Activated T-cell treated with anti-CD3 and anti-CD28 coated beads for 1 hour (primary cell): ENCODE measurements at regions not wholly inside any gene's neighbourhood (a gene's known extent, or its start where the extent isn't known, plus 50 kb on each side); places are given as distances from the start of the nearest gene placed in this dataset.

ENCODE experiments used
- DNase-seq: peaks from one replicate; pipeline ENCODE4 v3.0.0-alpha.2; 2020; ENCODE audit warnings: low read depth

- DNase-seq = no peak
Observed at GRCh38 chr2:129895061-129895460, 84.4 kb upstream of the RAB6C start.

DNA sequence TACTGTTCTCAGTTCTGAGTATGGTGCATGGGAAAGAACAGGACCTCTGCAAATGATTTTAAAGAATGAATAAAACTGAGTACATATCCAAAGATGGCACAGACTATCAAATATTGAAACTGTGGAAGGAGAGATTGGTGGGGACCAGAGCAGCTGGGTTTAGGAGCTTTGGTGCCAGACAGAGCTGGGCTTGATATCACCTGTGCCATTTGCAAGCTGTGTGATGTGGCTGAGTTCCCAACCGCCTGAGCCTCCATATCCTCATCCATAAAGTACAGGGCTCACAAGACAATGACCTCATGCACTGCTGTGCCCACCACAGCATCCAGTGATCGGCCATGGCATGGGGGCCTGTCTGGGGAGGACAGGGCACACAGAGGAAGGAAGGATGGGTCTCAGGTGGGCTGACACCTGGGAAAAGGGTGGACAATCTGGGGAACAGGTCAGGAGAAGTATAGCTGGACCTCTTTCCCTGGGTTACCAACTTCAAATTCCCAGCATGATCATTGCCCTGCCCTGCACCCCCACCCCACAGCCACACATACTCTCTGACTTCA is 83.9 kb upstream of the RAB6C start:
- DNase-seq = no peak

DNA sequence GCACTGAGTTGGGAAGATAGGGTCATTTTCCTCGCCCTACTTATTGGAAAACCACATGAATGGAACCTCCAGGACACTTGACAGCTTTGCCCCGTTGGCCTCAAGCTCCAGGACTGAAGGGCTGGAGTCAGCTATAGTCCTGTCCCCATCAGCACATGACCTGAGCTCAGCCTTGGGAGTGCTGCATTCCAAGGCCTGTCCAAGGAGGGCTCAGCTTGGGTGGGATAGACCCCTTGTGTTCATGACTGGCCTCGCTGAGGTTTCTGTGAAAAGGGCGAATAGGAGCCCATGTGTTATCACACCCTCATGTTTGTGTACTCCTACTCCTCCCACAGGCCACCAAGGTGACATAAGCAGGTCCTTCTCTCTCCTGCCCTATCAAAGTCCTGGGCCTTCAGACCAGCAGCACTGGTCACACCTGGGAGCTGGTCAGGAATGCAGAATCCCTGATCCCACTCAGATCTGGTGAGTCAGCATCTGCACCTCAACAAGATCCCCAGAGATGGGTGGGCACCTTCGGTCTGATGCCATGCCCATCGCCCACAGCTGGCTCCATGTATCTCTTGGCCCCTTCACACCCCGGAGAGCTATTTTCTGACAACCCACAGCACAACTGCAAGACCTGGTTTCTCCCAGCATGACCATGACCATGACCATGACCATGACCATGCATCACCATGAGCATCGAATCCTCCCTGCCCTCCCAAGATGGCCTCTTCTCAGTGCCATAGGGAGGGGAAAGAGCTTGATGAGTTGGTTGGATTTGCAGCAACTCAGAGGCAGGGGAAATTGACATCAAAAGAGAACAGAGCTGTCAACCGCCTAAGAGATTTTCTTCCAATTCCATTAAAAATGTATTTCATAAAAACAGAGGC is 83.0 kb upstream of the RAB6C start:
- DNase-seq = no peak

DNA sequence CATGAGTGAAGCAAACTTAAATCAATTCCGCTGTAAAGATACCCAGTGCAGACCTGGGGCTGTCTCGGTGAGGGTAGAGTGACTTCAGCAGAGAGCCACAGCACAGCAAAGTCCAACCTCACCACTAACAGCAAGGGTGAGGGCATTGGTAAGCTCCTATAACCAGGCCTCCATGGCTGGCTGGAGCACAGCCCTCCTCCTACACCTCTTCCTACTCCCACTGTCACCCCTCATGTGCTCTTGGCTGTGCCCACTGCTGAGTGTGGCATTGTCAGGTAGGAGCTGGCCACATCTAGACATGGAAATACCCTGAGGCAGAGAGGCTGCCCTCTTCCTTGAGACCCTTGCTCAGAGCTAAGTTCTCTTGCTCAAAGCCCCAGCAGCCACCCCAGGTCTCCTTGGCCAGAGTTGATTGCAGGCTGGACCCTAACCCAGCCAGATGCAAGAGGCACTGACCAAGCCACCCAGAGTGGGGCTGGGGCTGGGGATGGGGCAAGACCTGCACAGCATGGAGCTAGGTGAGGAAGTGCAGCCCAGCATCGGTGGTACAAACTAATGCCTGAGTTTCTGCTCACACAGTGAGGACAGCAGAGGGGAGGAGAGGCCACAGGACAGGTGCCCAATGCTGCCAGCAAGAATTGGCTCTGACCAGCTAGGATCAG is 77.6 kb upstream of the RAB6C start:
- no peak for DNase-seq

DNA sequence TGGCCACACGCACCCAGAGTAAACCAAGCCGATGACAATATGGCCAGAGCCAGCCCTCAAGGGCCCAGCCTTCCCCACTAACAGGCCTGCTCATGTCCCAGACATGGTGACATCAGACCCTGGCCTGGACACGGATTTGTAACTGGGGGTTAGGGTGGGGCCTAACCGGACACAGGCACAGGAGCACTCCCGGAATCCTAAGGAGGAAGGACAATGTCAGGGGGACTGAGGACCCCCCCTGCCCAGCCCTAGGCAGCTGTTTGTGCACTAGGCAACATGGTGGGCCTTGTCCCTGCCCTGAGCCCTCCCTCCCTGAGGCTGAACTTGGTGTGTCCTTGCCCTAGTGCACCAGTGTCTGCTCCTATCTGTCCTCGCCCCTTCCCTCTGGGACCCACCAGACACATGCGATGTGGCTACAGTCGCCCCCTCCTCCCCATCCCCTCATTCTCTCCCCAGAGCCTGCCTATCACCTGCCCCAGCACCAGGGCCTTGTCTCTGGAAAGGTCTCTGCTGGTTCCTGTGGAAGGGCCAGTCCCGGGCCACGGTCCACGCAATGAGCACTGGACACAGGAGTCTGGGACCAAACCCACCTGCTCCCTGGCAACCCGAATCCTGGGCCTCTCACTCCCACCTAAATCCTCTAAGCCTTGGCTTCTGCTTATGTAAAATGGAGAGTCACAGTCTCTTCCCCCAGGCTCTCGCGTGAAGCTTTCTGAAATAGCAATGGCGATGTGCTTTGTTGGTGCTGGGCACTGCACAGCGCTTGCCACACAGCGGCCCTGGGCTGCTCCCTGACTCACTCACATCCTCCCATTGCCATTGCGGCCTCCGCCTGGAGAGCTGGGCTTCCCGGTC is 76.5 kb upstream of the RAB6C start:
- DNase-seq = no peak

DNA sequence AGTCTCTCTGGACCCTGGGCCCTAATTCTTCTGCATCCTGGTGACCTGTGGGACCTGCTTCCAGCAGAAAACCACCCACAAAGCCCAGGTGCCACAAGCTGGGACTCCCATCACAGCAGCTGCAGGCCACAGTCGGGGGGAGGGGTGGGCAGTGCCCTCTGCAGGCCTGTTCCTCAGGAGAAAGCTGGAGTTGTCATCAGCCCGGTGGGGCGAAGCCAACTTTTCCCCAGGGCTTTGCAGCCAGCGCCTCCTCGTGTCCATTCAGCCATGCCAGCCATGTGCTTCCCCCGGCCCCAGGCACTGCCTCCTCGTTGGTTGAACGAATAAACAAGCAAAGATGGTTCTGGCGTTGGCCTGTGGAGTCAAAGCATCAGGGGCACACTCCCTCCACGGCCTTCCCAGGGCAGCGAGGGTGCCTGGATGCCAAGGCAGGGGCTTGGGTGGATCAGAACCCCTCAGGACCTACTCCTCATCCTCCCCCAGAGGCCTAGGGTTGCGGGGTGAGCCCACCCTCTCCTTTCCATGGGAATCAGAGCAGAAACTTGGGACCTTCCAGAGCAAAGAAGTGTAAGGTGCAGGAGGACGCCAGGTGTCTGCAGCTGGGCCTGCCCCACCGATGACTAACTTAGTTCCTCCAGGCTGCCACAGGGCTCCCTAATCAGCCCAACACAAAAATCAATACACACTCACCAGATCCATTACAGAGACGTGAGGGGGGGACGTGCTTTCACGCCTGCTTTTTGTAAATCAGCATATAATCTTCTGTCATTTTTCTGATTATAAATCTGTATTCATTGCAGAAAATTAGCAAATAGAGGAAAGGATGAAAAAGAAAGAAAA is 75.7 kb upstream of the RAB6C start:
- DNase-seq = no peak

DNA sequence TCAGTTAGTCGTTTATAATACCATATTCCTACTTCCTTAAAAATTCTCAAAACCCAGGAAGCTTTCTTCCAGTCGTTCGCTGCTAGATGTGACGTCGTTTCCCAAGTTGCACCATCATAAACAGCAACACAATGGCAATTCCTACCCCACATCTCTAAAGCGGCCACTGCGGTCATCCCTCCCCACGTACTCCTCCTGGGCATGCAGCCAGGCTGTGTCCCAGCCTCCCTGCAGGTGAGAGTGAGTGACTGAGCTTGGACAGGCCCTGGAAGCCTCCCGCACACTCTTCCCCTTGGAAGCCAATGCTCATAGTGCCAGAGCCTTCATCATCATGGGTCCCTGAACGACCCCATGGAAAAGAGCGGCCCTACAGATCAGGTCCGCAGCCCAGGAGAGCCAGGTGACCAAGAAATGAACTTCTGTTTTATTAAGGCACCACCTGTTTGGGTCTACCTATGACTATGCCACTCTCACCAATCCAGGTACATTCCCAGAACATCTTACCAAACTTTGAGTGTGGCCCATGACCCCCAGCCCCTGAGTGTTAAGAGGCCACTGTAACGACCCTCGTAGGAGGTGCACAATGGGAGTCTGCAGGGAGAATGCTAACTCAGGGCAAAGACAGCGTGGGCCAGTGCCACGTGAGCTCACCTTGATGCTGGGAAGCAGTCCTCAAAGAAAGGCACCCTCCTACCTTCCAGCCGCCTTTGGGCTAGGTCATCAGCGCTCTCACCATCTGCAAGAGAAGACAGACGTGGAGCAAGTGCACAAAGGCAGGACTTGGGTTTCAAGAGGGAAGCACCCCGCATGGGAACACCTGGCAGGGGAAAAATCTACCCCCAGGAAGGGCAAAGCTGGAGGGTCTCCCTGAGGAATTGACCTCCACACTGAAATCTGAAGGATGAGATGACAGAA is 74.7 kb upstream of the RAB6C start:
- no peak for DNase-seq

DNA sequence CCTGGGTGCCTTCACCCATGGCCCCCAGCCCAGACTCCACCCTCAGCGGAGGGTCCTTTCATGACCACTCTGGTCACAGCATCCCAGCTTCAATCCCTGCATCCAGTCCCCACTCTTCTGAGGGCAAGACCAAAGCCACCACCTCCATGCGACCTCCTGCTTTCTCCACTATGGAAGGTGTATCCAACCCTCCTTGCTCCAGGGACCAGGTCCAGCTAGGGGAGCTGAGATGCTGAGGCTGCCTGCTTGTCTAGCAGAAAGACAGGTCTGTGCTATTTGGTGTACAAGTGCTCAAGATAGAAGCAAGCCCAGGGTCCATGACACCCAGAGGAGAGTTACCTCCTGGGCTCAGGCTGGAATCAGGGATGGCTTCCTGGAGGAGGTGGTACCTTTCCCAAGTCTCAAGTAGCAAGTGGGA is 73.8 kb upstream of the RAB6C start:
- no peak for DNase-seq

DNA sequence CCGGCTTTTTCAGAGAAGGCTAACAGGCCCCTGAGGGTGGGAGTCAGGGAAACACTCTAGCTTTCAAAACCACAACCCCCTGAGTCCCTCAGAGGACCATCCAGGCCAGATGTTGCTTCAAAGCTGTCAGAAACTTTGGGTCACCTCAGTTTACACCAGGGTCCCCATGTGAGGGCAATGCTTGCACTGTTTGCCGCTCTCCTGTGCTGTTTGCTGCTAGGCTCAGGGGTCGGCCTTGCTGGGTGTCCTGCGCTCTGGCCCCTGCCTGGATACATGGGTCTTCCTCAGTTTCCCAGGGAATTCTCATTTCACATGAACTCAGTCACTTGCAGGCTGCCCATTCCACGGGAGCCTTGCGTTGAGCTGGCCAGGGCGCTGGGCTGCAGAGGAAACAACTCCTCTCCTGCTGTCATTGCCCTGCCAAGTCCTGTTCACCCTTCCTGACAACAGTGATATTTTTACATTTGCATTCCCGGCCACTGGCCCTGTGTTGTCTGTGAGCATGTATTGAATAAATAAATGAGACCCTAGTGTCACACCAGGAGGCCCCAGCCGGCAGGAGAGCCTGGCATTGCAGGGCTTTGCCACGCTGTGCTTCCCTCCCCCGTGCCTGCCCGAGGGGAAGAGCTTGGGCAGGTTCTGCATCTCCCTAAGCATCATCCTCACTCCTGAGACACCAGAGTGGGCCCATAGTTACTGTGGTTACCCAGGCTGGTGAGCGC is 73.2 kb upstream of the RAB6C start:
- DNase-seq = no peak

GRCh38 chr2:129906861-129907235 is 72.6 kb upstream of the RAB6C start:
- DNase-seq = no peak

DNA sequence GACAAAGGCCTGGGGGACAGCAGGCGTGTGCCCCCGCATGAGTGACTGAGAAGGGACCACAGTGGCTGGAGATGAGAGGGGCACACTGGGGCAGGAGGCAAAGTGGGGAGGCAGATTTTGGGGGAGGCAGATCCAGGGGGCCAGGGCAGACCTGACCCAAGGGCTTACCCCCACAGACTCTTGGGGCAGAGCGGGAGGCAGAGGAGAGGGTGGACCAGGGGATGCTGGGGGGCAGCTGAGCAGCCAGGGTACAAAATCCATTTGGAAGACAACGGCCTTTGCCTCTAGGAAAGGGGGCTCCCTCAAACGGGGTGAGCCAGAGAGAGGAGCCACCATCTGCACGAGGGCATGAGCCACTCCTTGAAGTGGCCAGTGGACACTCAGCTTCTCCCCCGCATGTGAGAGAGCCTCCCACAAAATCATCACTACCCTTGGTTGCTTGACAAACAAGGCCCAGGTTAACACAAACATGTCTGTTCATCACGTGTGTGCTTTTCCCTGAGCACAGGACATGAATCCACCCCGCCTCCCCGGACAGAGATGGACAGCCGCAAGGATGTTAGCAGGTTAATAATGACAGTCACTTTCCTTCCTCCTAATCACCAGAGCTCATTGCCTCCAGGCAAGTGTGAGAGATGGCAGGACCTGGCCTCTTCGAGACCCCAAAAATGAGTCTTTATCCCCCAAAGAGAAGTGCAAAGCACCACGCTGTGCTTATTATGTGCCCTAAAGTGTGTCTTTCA is 72.0 kb upstream of the RAB6C start:
- DNase-seq = no peak

DNA sequence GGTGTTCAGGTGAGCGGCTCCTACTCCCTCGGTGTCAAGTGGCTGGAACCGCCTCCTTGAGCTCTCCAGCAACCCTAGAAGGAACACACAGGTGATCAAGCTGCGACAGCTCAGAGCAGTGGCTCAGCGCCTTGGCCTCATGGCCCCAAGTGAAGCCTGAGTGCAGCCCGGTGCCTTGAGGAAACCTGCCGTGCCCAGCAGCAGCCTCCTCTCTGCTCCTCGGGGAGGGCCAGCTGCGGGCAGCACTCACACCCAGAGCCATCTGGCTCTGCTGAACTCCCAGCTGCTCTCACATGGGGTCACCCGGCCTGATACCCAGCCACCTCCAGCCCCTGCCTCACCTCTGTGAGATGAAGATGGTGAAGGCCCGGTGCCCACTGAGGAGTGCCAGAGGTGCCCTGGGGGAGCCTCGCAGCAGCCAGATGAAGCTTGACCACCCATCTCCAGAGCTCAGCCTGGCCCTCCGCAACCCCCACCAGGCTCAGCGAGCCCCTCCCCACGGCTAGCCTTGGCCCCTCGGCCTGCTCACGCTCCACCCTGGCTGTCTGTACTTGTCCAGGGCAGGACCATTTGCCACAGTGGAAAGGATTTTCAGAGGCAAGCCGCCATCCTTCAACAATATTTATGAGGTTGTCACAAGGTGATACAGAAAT is 70.6 kb upstream of the RAB6C start:
- no peak for DNase-seq

DNA sequence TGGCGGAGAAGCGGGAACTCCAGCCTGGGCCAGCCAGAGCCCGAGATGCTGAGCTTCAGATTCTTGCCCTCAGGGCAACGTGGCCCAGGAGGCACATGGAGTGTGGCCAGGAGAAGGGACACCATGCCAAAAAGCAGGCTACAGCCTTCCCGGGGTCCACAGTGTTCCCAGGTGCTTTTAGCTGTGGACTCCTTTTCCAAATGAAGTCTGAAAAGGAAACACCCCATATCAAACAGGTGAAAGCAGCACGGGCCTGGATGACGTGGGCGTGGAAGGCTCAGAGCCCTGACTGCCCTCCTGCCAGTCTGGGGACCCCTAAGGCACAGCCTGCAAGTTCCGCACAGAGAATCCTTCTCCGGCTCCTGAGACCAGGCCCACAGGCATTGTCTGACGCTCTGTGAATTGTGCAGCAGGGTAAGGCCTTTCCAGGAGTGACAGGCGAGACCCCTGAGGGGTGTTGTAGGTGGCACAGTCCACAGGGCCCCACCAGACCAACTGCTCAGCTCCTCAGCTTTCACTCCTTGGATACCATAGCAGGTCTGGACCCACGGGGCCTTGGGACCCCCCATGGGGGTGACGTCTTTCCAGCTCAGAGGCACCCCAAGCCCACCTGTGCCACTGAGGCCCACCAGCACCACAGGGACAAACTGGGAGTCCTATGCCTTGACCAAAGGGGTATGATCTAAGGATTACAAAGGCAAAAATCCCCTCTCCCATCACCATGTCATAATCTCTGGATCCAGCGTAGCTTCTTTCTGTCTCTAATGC is 69.6 kb upstream of the RAB6C start:
- no peak for DNase-seq

DNA sequence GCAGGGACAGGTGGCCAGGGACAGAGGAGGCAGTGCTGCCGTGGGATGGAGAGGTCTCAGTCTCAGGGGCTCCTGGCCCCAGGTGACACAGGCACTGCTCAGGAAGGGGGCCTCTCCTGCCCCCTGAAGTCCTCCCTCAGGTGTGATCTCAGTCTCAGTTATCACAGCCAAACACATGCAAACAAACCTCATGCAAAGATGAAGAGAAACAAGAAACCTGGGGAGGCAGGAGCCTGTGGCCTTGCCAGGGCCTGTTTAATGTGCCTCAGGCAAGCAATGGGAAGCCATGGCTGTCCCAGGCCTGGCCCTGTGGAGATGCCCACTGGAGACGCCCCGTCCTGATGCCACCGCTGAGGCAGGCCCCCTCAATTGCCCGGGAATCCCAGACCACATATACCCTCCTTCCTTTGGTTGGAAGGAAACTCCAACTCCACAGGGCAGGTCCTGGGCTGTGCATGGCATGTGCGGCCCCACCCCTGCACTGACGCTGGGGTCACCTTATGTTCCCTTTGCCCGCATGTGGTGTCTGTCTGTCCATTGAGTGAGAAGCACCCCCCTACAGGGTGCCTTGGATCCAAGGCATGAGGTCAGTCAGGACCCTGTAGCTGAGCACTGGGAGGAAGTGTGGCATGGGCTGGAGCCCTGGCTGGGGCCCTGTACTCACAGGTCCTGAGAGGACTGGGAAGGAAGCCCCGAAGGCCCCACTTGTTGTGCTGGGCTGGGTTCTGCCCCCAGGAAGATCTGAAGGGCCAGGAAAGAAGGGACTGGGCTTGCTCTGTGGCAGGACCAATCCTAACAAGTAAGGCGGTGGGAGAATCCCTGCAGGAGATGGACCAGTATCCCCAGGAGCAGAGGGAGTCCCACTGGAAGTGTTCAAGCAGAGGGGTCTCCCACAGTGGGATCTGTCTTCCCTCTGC is 68.8 kb upstream of the RAB6C start:
- no peak for DNase-seq

- no peak for DNase-seq
Observed at GRCh38 chr2:129911363-129912065, 68.0 kb upstream of the RAB6C start.
